Activated CD4-positive, alpha-beta T cell treated with anti-CD3 and anti-CD28 coated beads, Interleukin-2, amount 10 ng/mL, durations not matched to agents 24 days and 14 days (primary cell): ENCODE measurements at regions not wholly inside any gene's neighbourhood (a gene's known extent, or its start where the extent isn't known, plus 50 kb on each side); places are given as distances from the start of the nearest gene placed in this dataset.

Source experiments
- DNase-seq: peaks from one replicate; pipeline ENCODE4 v3.0.0; 2022
- H3K27ac Mint-ChIP-seq: one replicate; pipeline ENCODE4 v1.8.0; 2022; ENCODE audit warnings: mild to moderate bottlenecking, mixed read lengths
- H3K27me3 Mint-ChIP-seq: one replicate; pipeline ENCODE4 v1.8.0; 2022; ENCODE audit warnings: mixed read lengths
- H3K36me3 Mint-ChIP-seq: one replicate; pipeline ENCODE4 v1.8.0; 2022; ENCODE audit warnings: low read depth, mild to moderate bottlenecking, mixed read lengths
- H3K4me1 Mint-ChIP-seq: one replicate; pipeline ENCODE4 v1.8.0; 2021; ENCODE audit warnings: mixed read lengths
- H3K4me3 Mint-ChIP-seq: one replicate; pipeline ENCODE4 v1.8.0; 2022; ENCODE audit warnings: mild to moderate bottlenecking, moderate library complexity, mixed read lengths
- H3K9me3 Mint-ChIP-seq: one replicate; pipeline ENCODE4 v1.8.0; 2021; ENCODE audit warnings: mixed read lengths
- intact Hi-C: fragments of 100-400 bp; cut with micrococcal nuclease; formaldehyde crosslinking; loops from one replicate; pipeline ENCODE4 v1.15.1; 2023

GRCh38 chr4:170157670-170158069, 67.9 kb upstream of the AADAT start:
- Mint-ChIP-seq H3K9me3 (no peaks in the 10 kb centered on the region), H3K36me3 (no peaks in the 10 kb centered on the region), H3K4me3 (no peak overlapping the region), H3K27ac (no peak overlapping the region), H3K27me3 (no peaks in the 10 kb centered on the region), H3K4me1 (no peaks in the 10 kb centered on the region)
- DNase-seq = no peak
- intact Hi-C loops = no loop called here

- Mint-ChIP-seq H3K27ac (no peak overlapping the region), H3K27me3 (no peaks in the 10 kb centered on the region), H3K36me3 (no peaks in the 10 kb centered on the region), H3K4me1 (no peaks in the 10 kb centered on the region), H3K4me3 (no peak overlapping the region), H3K9me3 (no peaks in the 10 kb centered on the region)
- intact Hi-C loops = no loop called here
- DNase-seq = no peak
Measured at GRCh38 chr4:170145120-170145519, 55.4 kb upstream of the AADAT start.

GRCh38 chr4:170139764-170140163, 50.0 kb upstream of the AADAT start:
- Mint-ChIP-seq H3K36me3 (no peaks in the 10 kb centered on the region), H3K27me3 (no peaks in the 10 kb centered on the region), H3K4me3 (no peak overlapping the region), H3K4me1 (peaks cover 2% of the 10 kb centered on the region), H3K27ac (no peak overlapping the region), H3K9me3 (no peaks in the 10 kb centered on the region)
- intact Hi-C loops = loop anchor here (2.0 to 10.0 kb wide), 3 partner anchors 119 to 713 kb away; no protein-coding TSS in a partner anchor
- no peak for DNase-seq
